GM21423 (cell line): ENCODE measurements at regions not wholly inside any gene's neighbourhood (a gene's known extent, or its start where the extent isn't known, plus 50 kb on each side); places are given as distances from the start of the nearest gene placed in this dataset.
"Not testable (repeated sequence)": the region's sequence is repeated elsewhere in the genome, so short reads cannot be mapped to it uniquely, and the experiment has no call there.

ENCODE experiments used
- ATAC-seq: cut with Tn5 transposase; IDR thresholded peaks from one replicate; pipeline ENCODE4 v1.9.1; 2021; ENCODE audit warnings: mild to moderate bottlenecking, moderate library complexity; ENCODE audit not compliant: unreplicated experiment

DNA sequence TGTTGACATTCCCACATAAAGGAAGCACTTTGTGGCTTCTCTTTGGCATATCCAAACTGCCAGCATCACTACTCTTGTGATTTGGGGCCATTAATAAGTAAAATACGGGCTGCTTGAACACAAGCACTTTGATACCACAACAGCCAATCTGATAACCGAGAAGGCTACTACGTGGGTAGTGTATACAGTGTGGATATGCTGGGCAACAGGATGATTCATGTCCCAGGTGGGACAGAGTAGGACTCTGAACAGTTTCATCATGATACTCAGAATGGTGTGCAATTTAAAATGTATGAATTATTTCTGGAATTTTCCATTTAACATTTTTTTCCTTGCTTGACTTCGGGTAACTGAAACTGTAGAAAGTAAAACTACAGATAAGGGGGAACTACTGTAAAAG, 225.0 kb upstream of the DDHD1 start:
- ATAC-seq, result no peak

GRCh38 chr14:53376064-53376463, 222.9 kb upstream of the DDHD1 start:
- no peak for ATAC-seq

GRCh38 chr14:53375599-53375998, 222.5 kb upstream of the DDHD1 start:
- no peak for ATAC-seq

- ATAC-seq, result no peak
Measured at GRCh38 chr14:53368711-53369201, 215.6 kb upstream of the DDHD1 start.

GRCh38 chr14:53368066-53368465, 214.9 kb upstream of the DDHD1 start:
- no peak for ATAC-seq

DNA sequence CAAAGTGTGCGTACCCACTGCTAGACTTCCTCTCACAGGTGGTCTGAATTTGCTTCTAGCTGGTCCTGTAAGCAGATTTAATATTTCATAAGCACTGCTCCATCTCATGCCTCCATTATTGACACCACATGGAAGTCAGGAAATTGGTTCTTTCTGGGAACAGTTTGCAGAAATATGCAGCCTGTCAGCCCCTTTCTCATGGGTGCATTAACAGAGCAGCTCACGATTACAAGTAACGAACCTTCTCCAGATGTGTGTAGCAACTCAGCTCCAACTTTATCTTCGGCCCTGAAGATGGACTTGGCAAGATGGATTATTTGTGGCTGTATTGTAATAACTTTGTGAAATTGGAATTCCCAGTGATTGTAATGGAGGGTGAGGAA, 214.5 kb upstream of the DDHD1 start:
- no peak for ATAC-seq

- no peak for ATAC-seq
Measured at GRCh38 chr14:53365486-53366130, 212.5 kb upstream of the DDHD1 start.

- not testable (repeated sequence) for ATAC-seq
Measured at GRCh38 chr14:53362916-53363315, 209.8 kb upstream of the DDHD1 start.

DNA sequence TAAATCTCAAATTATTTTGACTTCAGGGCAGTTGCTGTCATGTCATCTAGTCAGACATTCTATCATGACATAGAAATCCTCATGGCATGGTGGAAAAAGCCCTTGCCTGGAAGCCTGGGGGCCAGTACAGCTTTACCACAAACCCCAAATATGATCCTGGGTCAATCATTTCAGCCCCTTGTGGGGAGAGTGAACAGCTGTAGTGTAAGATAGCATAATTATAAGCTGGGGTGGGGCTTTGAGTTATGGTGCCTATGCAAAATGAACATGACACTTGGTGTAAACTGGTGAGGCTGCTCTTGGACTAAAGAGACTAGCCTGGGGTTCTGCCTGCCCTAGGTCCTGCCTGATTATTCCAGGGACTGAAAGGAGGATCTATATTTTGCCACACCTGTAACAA, 207.7 kb upstream of the DDHD1 start:
- no peak for ATAC-seq

GRCh38 chr14:53358166-53358565, 205.0 kb upstream of the DDHD1 start:
- ATAC-seq, result no peak

DNA sequence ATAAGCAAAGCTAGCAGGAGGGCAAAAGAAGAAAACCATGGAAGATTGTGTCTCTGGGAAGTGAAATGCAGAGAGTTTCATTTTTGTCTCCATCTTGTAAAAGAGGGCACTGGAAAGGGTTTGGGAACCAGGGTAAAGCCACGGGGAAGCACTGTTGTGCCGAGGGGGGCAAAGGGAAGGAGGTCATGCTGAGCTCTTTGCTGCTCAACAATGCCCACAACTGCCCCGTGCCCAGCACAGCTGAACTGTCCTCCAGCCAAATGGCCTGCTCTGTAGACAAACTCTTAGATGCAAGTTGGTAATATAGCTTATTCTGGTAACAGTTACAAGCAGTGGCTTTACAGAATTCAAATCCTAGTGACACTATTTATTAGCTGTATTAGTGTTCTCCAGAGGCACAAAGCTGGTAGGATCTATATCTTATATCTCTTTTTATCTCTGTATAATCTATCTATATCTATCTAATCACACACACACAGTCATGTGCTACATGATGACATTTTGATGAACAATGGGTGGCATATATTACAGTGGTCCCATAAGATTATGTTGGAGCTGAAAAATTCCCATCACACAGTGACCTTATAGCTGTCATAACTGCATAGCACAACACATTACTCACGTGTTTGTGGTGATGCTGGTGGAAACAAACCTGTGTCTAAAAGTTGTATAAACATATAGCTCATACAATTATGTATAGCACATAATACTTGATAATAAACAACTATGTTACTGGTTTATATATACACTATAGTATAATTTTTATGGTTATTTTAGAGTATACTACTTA, 203.4 kb upstream of the DDHD1 start:
- no peak for ATAC-seq

DNA sequence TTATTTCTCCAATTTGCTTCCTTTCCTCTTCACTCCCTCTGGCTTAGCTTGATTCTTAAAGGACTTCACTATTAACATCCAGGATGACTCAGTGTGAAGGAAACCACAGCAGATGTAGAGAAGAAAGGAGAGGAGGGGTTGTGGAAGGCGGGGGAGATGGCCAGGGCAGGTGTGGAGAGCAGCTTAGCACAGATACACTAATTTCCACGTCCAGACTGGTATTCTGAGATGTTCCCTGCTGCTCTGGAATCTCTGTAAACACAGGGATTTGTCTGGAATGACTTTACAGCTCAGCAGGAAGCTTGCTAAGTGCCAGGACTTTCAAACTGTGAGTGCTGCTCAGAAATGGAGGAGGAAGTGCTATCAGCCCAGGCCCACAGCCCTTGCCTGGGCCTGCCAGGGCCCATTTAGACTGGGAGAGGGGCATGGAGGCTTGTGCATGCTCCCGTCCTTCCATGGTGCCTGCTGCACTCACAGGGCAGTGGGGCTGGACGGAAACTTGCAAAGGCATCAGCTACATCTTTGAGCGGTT, 202.5 kb upstream of the DDHD1 start:
- no peak for ATAC-seq

- ATAC-seq, result no peak
Measured at GRCh38 chr14:53354336-53354735, 201.2 kb upstream of the DDHD1 start.

- ATAC-seq, result no peak
Measured at GRCh38 chr14:53350866-53351265, 197.7 kb upstream of the DDHD1 start.

DNA sequence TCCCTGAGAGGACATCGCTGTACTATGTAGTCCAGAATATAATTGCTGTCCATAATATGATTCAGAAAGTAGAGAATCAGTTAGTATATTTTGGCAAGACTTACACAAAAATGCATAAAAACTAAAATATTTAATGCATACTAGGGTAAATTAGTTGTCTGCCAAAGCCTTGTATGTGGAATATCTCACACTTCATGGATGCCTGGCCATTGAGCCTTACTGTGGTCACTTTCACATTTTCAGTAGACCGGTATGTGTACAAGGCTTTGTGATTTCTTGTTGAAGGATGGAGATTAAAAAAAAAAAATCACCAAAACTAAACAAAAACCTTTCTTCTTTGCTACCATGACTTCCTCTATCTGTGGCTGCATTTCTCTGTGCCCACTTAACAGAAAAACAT, 197.3 kb upstream of the DDHD1 start:
- no peak for ATAC-seq

- ATAC-seq, result no peak
Measured at GRCh38 chr14:53346988-53347387, 193.9 kb upstream of the DDHD1 start.

GRCh38 chr14:53341324-53341723, 188.2 kb upstream of the DDHD1 start:
- ATAC-seq, result no peak

DNA sequence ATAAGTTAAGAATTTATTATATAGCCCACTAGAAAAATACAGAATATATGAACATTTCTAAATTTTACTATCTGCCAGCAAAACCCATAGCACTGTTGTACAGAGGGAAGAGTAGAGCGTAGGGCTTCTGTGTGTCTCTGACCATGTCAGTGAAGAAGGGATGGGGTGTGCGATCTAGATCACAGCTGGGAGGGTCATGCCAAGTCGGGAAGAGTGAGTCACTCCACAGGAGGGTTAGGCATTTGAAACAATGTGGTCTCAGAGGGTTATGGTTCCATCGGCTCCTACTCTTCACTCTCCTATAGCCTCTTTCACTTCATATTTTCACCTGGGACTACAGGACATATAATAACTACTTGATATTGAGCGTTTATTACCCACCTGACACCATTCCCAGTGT, 185.1 kb upstream of the DDHD1 start:
- no peak for ATAC-seq

DNA sequence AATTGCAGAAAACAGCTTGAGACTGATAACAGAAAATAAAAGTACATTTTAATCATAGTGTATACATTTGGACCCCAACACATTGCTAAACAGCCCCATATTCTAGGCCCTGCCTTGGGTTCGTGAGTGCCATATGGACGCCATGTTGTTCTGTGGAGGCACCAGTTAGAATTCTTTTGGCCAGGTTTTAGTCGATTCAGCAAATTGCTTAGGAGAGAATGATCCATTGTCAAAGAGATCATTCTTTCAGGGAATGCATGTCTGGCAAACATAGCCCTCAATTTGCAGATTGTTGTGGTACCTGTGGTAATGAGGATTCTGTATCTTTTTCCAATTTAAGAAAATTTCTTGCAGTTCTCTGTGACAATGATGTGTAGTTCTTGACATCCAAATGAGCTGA, 183.6 kb upstream of the DDHD1 start:
- no peak for ATAC-seq

- no peak for ATAC-seq
Measured at GRCh38 chr14:53333809-53334208, 180.7 kb upstream of the DDHD1 start.

- no peak for ATAC-seq
Measured at GRCh38 chr14:53331921-53332320, 178.8 kb upstream of the DDHD1 start.

DNA sequence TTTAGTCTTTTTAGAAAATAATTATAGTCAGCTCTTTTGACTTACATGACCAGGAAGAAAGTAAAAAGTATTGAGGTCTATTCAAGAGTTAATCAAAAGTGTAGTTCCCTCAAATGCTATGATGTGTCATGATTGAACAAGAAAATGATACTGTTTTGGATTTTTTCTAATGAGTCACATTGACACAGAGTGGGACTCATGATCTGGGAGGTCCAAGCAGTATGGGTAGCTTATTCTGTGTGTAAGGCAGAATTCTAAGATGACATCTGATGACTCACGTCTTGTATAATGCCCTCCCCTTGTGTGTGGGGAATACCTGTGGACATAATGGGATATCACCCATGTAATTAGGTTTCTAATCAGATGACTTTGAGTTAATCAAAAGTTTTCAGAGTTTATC, 178.1 kb upstream of the DDHD1 start:
- ATAC-seq, result no peak
